ENCODE measurements at regions not wholly inside any gene's neighbourhood (a gene's known extent, or its start where the extent isn't known, plus 50 kb on each side); places are given as distances from the start of the nearest gene placed in this dataset.

GRCh38 chr1:81493102-81493869 lies 307.4 kb upstream of the ADGRL2 start:
- H3K27ac Mint-ChIP-seq = no peak overlapping the region
- DNase-seq = no peak
- H3K4me3 Mint-ChIP-seq = no peak overlapping the region
- Histone ChIP-seq H3K79me2 (ENCODE audit: insufficient read depth, low read length) (no peaks in the 10 kb centered on the region), H3K4me2 (replicated peaks; ENCODE audit: extremely low read depth, low read length, poor library complexity, severe bottlenecking) (no peak overlapping the region), H3K4me3 (replicated peaks in 1 of 3; ENCODE audit: low read depth in 2 of 3, low read length in 3 of 3) (no peak overlapping the region), H3K9me3 (replicated peaks in 1 of 2; ENCODE audit: control insufficient read depth in 1 of 2, insufficient read depth in 1 of 2, low read length in 2 of 2) (peaks cover 0 to 3% of the 10 kb centered on the region in 2 donors), H4K20me1 (ENCODE audit: insufficient read depth, low read length) (no peaks in the 10 kb centered on the region), H3K9ac (ENCODE audit: insufficient read depth, low read length, poor library complexity, severe bottlenecking) (no peak overlapping the region), H3K27me3 (ENCODE audit: control insufficient read depth in 2 of 2, insufficient read depth in 2 of 2, low read length in 2 of 2) (no peaks in the 10 kb centered on the region), H2AFZ (ENCODE audit: insufficient read depth, low read depth, low read length, poor library complexity, severe bottlenecking) (no peak overlapping the region), H3K27ac (ENCODE audit: low read depth in 1 of 2, low read length in 2 of 2) (no peak overlapping the region), H3K4me1 (ENCODE audit: control insufficient read depth in 1 of 2, insufficient read depth in 2 of 2, low read length in 2 of 2) (no peaks in the 10 kb centered on the region), H3K36me3 (replicated peaks in 1 of 2; ENCODE audit: control insufficient read depth in 1 of 2, insufficient read depth in 2 of 2, low read length in 2 of 2) (no peaks in the 10 kb centered on the region)
- no peaks in the 10 kb centered on the region for H3K4me1 Mint-ChIP-seq
- H3K27me3 Mint-ChIP-seq (ENCODE audit: low read depth in 3 of 3) = peaks cover 0 to 1% (median 0%) of the 10 kb centered on the region in 3 donors
- intact Hi-C loops (cut with micrococcal nuclease) = no loop called here
- 90% methylated on average over 2 of the region's 5 CpGs for WGBS (ENCODE audit: insufficient coverage)
- no peaks in the 10 kb centered on the region for H3K36me3 Mint-ChIP-seq
- peaks cover 5 to 11% (median 8%) of the 10 kb centered on the region in 7 donors for H3K9me3 Mint-ChIP-seq
- no peak for TF ChIP-seq CTCF (IDR thresholded peaks at IDR 0.05)

- Histone ChIP-seq H3K9ac (ENCODE audit: insufficient read depth, low read length, poor library complexity, severe bottlenecking) (no peak overlapping the region), H3K9me3 (replicated peaks in 1 of 2; ENCODE audit: control insufficient read depth in 1 of 2, insufficient read depth in 1 of 2, low read length in 2 of 2) (peaks cover 0 to 6% of the 10 kb centered on the region in 2 donors), H4K20me1 (ENCODE audit: insufficient read depth, low read length) (no peaks in the 10 kb centered on the region), H3K27ac (ENCODE audit: low read depth in 1 of 2, low read length in 2 of 2) (no peak overlapping the region), H3K4me3 (replicated peaks in 1 of 3; ENCODE audit: low read depth in 2 of 3, low read length in 3 of 3) (no peak overlapping the region), H3K36me3 (replicated peaks in 1 of 2; ENCODE audit: control insufficient read depth in 1 of 2, insufficient read depth in 2 of 2, low read length in 2 of 2) (no peaks in the 10 kb centered on the region), H3K79me2 (ENCODE audit: insufficient read depth, low read length) (no peaks in the 10 kb centered on the region), H3K27me3 (ENCODE audit: control insufficient read depth in 2 of 2, insufficient read depth in 2 of 2, low read length in 2 of 2) (no peaks in the 10 kb centered on the region), H3K4me1 (ENCODE audit: control insufficient read depth in 1 of 2, insufficient read depth in 2 of 2, low read length in 2 of 2) (no peaks in the 10 kb centered on the region), H3K4me2 (replicated peaks; ENCODE audit: extremely low read depth, low read length, poor library complexity, severe bottlenecking) (no peak overlapping the region), H2AFZ (ENCODE audit: insufficient read depth, low read depth, low read length, poor library complexity, severe bottlenecking) (no peak overlapping the region)
- Mint-ChIP-seq H3K4me3 (no peak overlapping the region), H3K4me1 (no peaks in the 10 kb centered on the region), H3K9me3 (peaks cover 5 to 14% (median 11%) of the 10 kb centered on the region in 7 donors), H3K27me3 (ENCODE audit: low read depth in 3 of 3) (peaks cover 0 to 1% (median 0%) of the 10 kb centered on the region in 3 donors), H3K27ac (no peak overlapping the region), H3K36me3 (no peaks in the 10 kb centered on the region)
- intact Hi-C loops (cut with micrococcal nuclease) = no loop called here
- WGBS (ENCODE audit: insufficient coverage) = no CpG with 5 or more reads among the region's 1 CpG
- DNase-seq = no peak
- TF ChIP-seq CTCF (IDR thresholded peaks at IDR 0.05) = no peak
Measured at GRCh38 chr1:81492628-81493027, 308.1 kb upstream of the ADGRL2 start.
